ENCODE measurements at regions not wholly inside any gene's neighbourhood (a gene's known extent, or its start where the extent isn't known, plus 50 kb on each side); places are given as distances from the start of the nearest gene placed in this dataset.

DNA sequence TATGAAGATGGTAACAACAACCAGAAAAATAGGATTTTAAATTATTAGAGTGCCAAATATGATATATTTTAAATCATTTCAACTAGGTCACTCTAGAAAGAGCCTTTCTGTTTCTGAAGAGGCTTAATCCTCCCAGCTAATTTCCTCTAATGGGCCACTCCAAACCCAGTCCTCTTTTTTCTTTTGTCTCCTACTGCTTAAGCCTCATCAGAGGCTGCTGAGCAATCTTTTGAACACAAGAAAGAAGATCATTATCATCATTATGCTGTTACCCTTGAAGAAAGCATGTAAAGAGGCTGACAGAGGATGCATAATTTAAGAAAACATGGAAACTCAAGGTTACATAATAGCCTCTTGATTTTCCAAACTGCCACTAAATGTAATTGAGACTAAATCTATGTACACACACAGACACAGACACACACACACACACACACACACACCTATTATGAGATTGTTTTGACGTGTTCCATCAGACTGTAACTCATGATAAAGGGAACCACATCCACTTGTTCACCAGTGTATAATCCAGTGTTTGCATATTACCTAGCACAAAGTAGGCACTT lies 519.6 kb downstream of the METTL15 start:
- H3K36me3 ChIP-seq (ENCODE audit: control insufficient read depth in 2 of 2, extremely low read depth in 1 of 2, insufficient read depth in 2 of 2, low read length in 2 of 2), result no peaks in the 10 kb centered on the region
- no peaks in the 10 kb centered on the region for H3K27me3 ChIP-seq (ENCODE audit: control insufficient read depth in 2 of 2, insufficient read depth in 2 of 2, low read length in 2 of 2)
- intact Hi-C loops (cut with micrococcal nuclease), result no loop called here
- CTCF ChIA-PET, result no interaction called here
- no peak overlapping the region for H2AFZ ChIP-seq (ENCODE audit: low read depth, low read length)
- no peaks in the 10 kb centered on the region for H3K4me1 ChIP-seq (ENCODE audit: control insufficient read depth, extremely low read depth, insufficient read depth, low read length)
- FAIRE-seq (no peak), DNase-seq (ENCODE audit: low read depth, low spot score) (no peak)
- POLR2A ChIA-PET, result no interaction called here
- no peaks in the 10 kb centered on the region for H3K9me1 ChIP-seq (replicated peaks; ENCODE audit: control insufficient read depth, extremely low read depth, insufficient read depth, low read length)
- H3K9ac ChIP-seq (replicated peaks; ENCODE audit: extremely low read depth, insufficient read depth, low read length), result no peak overlapping the region
- H4K20me1 ChIP-seq (replicated peaks; ENCODE audit: control insufficient read depth, extremely low read depth, insufficient read depth, low read length), result no peaks in the 10 kb centered on the region
- BruUV-seq (replicated peaks), result no TSS peak
- H3K27ac ChIP-seq (ENCODE audit: insufficient read depth, low read depth, low read length), result no peak overlapping the region
- dilution Hi-C loops (cut with MboI; ENCODE audit: extremely low pct_ligation_motif_present, low sequenced_read_pairs), result no loop called here
- H3K4me3 ChIP-seq (replicated peaks in 1 of 3; ENCODE audit: insufficient read depth in 1 of 3, low read depth in 1 of 3, low read length in 3 of 3), result no peak overlapping the region
- TF ChIP-seq MYC (IDR thresholded peaks at IDR 0.05; ENCODE audit: low read depth, low read length), result no peak
- TF ChIP-seq JUN (IDR thresholded peaks at IDR 0.05; ENCODE audit: borderline replicate concordance, insufficient read depth, insufficient read length, low read depth), result no peak
- no peak for TF ChIP-seq GATA2 (IDR thresholded peaks at IDR 0.05; ENCODE audit: insufficient read depth, insufficient read length, low read depth, low read length)
- TF ChIP-seq POLR2AphosphoS5 (IDR thresholded peaks at IDR 0.05; ENCODE audit: insufficient read depth, low read depth, low read length), result no peak
- no peak for TF ChIP-seq POLR2A (IDR thresholded peaks at IDR 0.05; ENCODE audit: low read depth, low read length)
- no peak for TF ChIP-seq CTCF (IDR thresholded peaks at IDR 0.05; ENCODE audit: extremely low read depth in 1 of 2, insufficient read depth in 1 of 2, low read depth in 1 of 2, low read length in 2 of 2)
- TF ChIP-seq MAX (IDR thresholded peaks at IDR 0.05; ENCODE audit: insufficient read depth, insufficient read length), result no peak
- TF ChIP-seq FOS (IDR thresholded peaks at IDR 0.05; ENCODE audit: borderline replicate concordance, insufficient read depth, low read length), result no peak
- no peak for TF ChIP-seq EZH2 (IDR thresholded peaks at IDR 0.05; ENCODE audit: borderline replicate concordance, low read depth, low read length, severe bottlenecking)
- no peaks in the 10 kb centered on the region for H3K79me2 ChIP-seq (ENCODE audit: control insufficient read depth, insufficient read depth, low read length)
- no peaks in the 10 kb centered on the region for H3K9me3 ChIP-seq (replicated peaks; ENCODE audit: control insufficient read depth, insufficient read depth, low read length)
- H3K4me2 ChIP-seq (ENCODE audit: insufficient read depth, low read length), result no peak overlapping the region
